Trophoblast cell (in vitro differentiated cells and primary cell): ENCODE measurements at regions not wholly inside any gene's neighbourhood (a gene's known extent, or its start where the extent isn't known, plus 50 kb on each side); places are given as distances from the start of the nearest gene placed in this dataset.

Experiments used
- DNase-seq, 2 donors: peaks; one replicate each; pipeline ENCODE4 v3.0.0-alpha.2; 2016
- H2AFZ ChIP-seq: 2 replicates; pipeline ENCODE4 v1.6.1; 2013; ENCODE audit warnings: low read length, moderate library complexity, mild to moderate bottlenecking; ENCODE audit not compliant: insufficient read depth, poor library complexity
- H2AK5ac ChIP-seq: 2 replicates; pipeline ENCODE4 v1.6.1; 2013; ENCODE audit warnings: mild to moderate bottlenecking, low read length
- H2BK120ac ChIP-seq: 2 replicates; pipeline ENCODE4 v1.6.1; 2013; ENCODE audit warnings: low read length, mild to moderate bottlenecking, moderate library complexity; ENCODE audit not compliant: insufficient read depth, poor library complexity
- H2BK12ac ChIP-seq: 2 replicates; pipeline ENCODE4 v1.6.1; 2013; ENCODE audit warnings: mild to moderate bottlenecking, low read length, moderate library complexity
- H2BK5ac ChIP-seq: 2 replicates; pipeline ENCODE4 v1.6.1; 2013; ENCODE audit warnings: low read length, low read depth, moderate library complexity, mild to moderate bottlenecking; ENCODE audit not compliant: poor library complexity
- H3K14ac ChIP-seq: 2 replicates; pipeline ENCODE4 v1.6.1; 2013; ENCODE audit warnings: mild to moderate bottlenecking, low read length
- H3K18ac ChIP-seq: 2 replicates; pipeline ENCODE4 v1.6.1; 2013; ENCODE audit warnings: mild to moderate bottlenecking, low read length
- H3K23ac ChIP-seq: 2 replicates; pipeline ENCODE4 v1.6.1; 2013; ENCODE audit warnings: low read length
- H3K27ac ChIP-seq: 2 replicates; pipeline ENCODE4 v1.5.1; 2013; ENCODE audit warnings: low read depth, mild to moderate bottlenecking, inconsistent platforms, low read length, moderate library complexity
- H3K27me3 ChIP-seq: 2 replicates; pipeline ENCODE4 v1.6.1; 2013; ENCODE audit warnings: inconsistent platforms, mild to moderate bottlenecking, low read length, moderate library complexity; ENCODE audit not compliant: insufficient read depth
- H3K36me3 ChIP-seq, 2 experiments: 1 replicate in 1 of 2; 2 replicates in 1 of 2; pipeline ENCODE4 v1.6.1; 2013; ENCODE audit warnings: low read length in 2 of 2, mild to moderate bottlenecking in 2 of 2, moderate library complexity in 1 of 2; ENCODE audit not compliant: insufficient read depth in 2 of 2, control insufficient read depth in 1 of 2
- H3K4ac ChIP-seq: 2 replicates; pipeline ENCODE4 v1.6.1; 2013; ENCODE audit warnings: low read depth, mild to moderate bottlenecking, low read length, moderate library complexity
- H3K4me1 ChIP-seq, 2 experiments: 1 replicate in 1 of 2; 2 replicates in 1 of 2; pipeline ENCODE4 v1.6.1; 2013; ENCODE audit warnings: low read length in 2 of 2, mild to moderate bottlenecking in 2 of 2, moderate library complexity in 1 of 2; ENCODE audit not compliant: insufficient read depth in 2 of 2, control insufficient read depth in 1 of 2
- H3K4me2 ChIP-seq: 2 replicates; pipeline ENCODE4 v1.6.1; 2013; ENCODE audit warnings: inconsistent platforms, mild to moderate bottlenecking, low read length, moderate library complexity
- H3K4me3 ChIP-seq: 2 replicates; pipeline ENCODE4 v1.5.1; 2013; ENCODE audit warnings: mild to moderate bottlenecking, low read depth, low read length, inconsistent platforms
- H3K79me1 ChIP-seq: one replicate; pipeline ENCODE4 v1.6.1; 2013; ENCODE audit warnings: low read length
- H3K79me2 ChIP-seq: 2 replicates; pipeline ENCODE4 v1.6.1; 2013; ENCODE audit warnings: low read length, mild to moderate bottlenecking; ENCODE audit not compliant: control insufficient read depth, insufficient read depth, poor library complexity
- H3K9ac ChIP-seq: 2 replicates; pipeline ENCODE4 v1.6.1; 2013; ENCODE audit warnings: mild to moderate bottlenecking, low read length
- H3K9me3 ChIP-seq: 2 replicates; pipeline ENCODE4 v1.6.1; 2013; ENCODE audit warnings: low read depth, mild to moderate bottlenecking, control low read depth, inconsistent platforms, low read length; ENCODE audit not compliant: insufficient read depth
- H4K12ac ChIP-seq: 2 replicates; pipeline ENCODE4 v1.6.1; 2013; ENCODE audit warnings: low read depth, mild to moderate bottlenecking, low read length, moderate library complexity
- H4K8ac ChIP-seq: 2 replicates; pipeline ENCODE4 v1.6.1; 2013; ENCODE audit warnings: low read depth, mild to moderate bottlenecking, low read length, moderate library complexity
- H4K91ac ChIP-seq: one replicate; pipeline ENCODE4 v1.6.1; 2013; ENCODE audit warnings: low read depth, mild to moderate bottlenecking, low read length, moderate library complexity
- WGBS: extraction: QIAGEN DNeasy Blood & Tissue Kit; methylation state at CpG from one replicate; pipeline ENCODE4 v1.1.7; 2013; ENCODE audit warnings: missing lambda C conversion rate; ENCODE audit not compliant: insufficient read length, insufficient coverage; ENCODE audit errors: extremely low coverage; 5-methylcytosine and 5-hydroxymethylcytosine counted together

DNA sequence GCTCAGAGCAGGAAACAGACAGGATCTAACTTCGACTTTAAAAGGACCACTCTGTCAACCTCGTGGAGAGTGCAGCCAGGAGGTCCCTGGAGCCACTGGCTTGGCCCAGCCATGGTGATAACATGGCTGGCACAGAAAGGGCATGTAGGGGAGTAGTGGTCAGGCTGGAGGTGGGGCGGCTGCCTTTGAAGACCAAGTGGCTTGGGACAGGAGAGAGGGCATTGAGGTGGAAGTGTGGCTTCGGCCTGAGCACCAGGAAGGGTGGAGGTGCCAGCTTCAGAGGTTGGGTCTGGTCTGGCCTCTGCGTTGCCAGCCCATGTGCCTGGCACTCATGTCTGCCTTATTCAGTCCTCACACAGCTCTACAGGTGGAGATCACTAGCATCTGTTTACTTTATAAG lies 270.0 kb downstream of the NSG2 start:
- Histone ChIP-seq H2AK5ac (no peak overlapping the region), H3K36me3 (no peaks in the 10 kb centered on the region), H4K12ac (no peak overlapping the region), H3K79me1 (no peaks in the 10 kb centered on the region), H3K79me2 (no peaks in the 10 kb centered on the region), H3K4ac (no peak overlapping the region), H3K4me1 (peaks cover 0 to 14% of the 10 kb centered on the region in 2 experiments), H3K27ac (no peak overlapping the region), H3K18ac (no peak overlapping the region), H3K9me3 (peaks cover 2% of the 10 kb centered on the region), H2BK5ac (no peak overlapping the region), H2AFZ (no peak overlapping the region), H3K9ac (no peak overlapping the region), H4K8ac (no peak overlapping the region), H2BK12ac (no peak overlapping the region), H3K27me3 (no peaks in the 10 kb centered on the region), H4K91ac (no peak overlapping the region), H3K4me2 (no peak overlapping the region), H3K23ac (no peak overlapping the region), H3K14ac (no peak overlapping the region), H3K4me3 (no peak overlapping the region), H2BK120ac (no peak overlapping the region)
- no peak for DNase-seq
- WGBS, result no CpG with 5 or more reads among the region's 5 CpGs

DNA sequence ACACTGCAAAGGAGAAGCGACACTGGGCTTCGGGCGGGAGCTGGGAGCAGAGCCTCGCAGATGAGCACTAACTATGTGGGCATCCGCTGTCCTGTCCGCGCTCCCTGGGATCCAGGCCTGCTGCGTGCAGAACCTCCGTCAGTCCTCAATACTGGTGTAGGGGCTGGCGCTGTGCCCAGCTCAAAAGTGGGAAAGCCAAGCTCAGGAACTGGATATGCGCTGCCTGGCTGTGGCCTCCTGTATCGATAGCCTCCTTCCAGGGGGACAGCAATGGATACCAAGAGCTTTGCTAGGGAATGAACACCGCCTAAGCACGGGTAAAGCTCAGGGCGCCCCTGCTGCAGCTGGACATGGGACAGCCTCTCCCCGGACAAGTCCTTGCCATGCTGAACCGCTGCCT lies 270.4 kb downstream of the NSG2 start:
- Histone ChIP-seq H4K8ac (no peak overlapping the region), H3K4ac (no peak overlapping the region), H3K14ac (no peak overlapping the region), H3K23ac (no peak overlapping the region), H3K79me1 (no peaks in the 10 kb centered on the region), H3K27me3 (no peaks in the 10 kb centered on the region), H2AFZ (no peak overlapping the region), H2BK12ac (no peak overlapping the region), H3K4me3 (no peak overlapping the region), H3K9me3 (peaks cover 2% of the 10 kb centered on the region), H3K27ac (no peak overlapping the region), H2AK5ac (no peak overlapping the region), H2BK120ac (no peak overlapping the region), H3K9ac (no peak overlapping the region), H3K18ac (no peak overlapping the region), H4K91ac (no peak overlapping the region), H2BK5ac (no peak overlapping the region), H3K79me2 (no peaks in the 10 kb centered on the region), H3K4me1 (peaks cover 0 to 14% of the 10 kb centered on the region in 2 experiments), H3K4me2 (no peak overlapping the region), H3K36me3 (no peaks in the 10 kb centered on the region), H4K12ac (no peak overlapping the region)
- no CpG with 5 or more reads among the region's 17 CpGs for WGBS
- no peak for DNase-seq

DNA sequence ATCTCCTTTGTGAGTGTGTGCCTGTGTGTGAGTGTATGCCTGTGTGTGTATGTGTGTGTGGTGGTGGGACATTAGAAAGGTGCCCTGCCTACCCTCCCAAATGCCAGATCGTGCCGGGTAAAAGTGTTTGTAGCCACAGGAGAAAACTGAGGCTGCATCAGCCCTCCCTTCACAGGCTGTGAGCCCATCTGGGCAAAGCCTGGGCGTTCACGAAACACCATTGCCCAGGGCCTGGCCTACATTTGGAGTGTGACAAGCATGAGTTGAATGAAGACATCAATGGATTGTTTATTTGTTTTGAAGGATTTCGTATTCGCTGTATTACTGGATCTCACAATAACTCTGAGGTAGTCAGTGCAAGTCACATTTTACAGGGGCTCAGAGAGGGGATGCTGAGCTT lies 270.8 kb downstream of the NSG2 start:
- H3K4me1 ChIP-seq, result peaks cover 0 to 14% of the 10 kb centered on the region in 2 experiments
- H4K8ac ChIP-seq, result no peak overlapping the region
- no peaks in the 10 kb centered on the region for H3K79me2 ChIP-seq
- peaks cover 2% of the 10 kb centered on the region for H3K79me1 ChIP-seq
- H4K12ac ChIP-seq, result no peak overlapping the region
- H2BK5ac ChIP-seq, result no peak overlapping the region
- WGBS, result no CpG with 5 or more reads among the region's 6 CpGs
- no peak overlapping the region for H3K18ac ChIP-seq
- no peak overlapping the region for H2AK5ac ChIP-seq
- no peak overlapping the region for H3K27ac ChIP-seq
- no peak overlapping the region for H2BK12ac ChIP-seq
- H3K4ac ChIP-seq, result no peak overlapping the region
- H3K9ac ChIP-seq, result no peak overlapping the region
- no peaks in the 10 kb centered on the region for H3K27me3 ChIP-seq
- no peak overlapping the region for H3K4me3 ChIP-seq
- H3K36me3 ChIP-seq, result no peaks in the 10 kb centered on the region
- no peak overlapping the region for H3K14ac ChIP-seq
- DNase-seq, result no peak
- H2BK120ac ChIP-seq, result no peak overlapping the region
- H3K23ac ChIP-seq, result no peak overlapping the region
- H3K4me2 ChIP-seq, result no peak overlapping the region
- H3K9me3 ChIP-seq, result peaks cover 2% of the 10 kb centered on the region
- no peak overlapping the region for H2AFZ ChIP-seq
- H4K91ac ChIP-seq, result no peak overlapping the region

DNA sequence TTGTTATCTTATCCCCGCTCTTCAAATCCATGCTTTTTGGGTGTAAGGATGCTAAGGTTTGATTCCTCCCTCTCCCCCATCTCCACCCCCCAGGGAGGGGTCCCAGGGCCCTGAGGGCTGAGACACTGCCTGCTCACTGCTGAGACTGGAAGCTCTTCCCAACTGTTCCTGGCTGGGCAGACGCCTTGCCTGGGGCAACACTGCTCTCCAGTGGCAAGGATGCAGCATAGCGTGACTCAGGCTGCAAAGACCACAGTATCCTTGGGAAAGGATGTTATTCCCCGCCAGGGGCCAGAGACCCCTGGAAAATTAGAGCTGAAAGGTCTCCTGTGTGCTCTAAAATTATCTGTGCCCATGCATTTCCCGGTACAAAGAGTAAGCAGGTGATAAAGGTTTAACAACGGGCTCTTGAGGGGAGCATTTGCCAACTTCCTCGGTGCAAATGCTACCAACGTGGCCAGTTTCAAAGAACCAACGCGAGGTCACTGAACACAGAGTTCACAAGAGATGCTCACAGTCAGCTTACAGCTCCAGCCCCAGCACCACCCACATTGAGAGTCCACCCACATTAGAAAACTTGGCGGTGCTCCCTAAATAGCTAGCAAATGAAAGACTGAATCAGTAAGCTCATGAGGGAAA lies 271.9 kb downstream of the NSG2 start:
- Histone ChIP-seq H2BK12ac (no peak overlapping the region), H3K36me3 (no peaks in the 10 kb centered on the region), H3K14ac (no peak overlapping the region), H3K4me1 (peaks cover 0 to 8% of the 10 kb centered on the region in 2 experiments), H4K8ac (no peak overlapping the region), H2BK5ac (no peak overlapping the region), H3K4ac (no peak overlapping the region), H3K79me2 (no peaks in the 10 kb centered on the region), H3K27me3 (no peaks in the 10 kb centered on the region), H3K9me3 (peaks cover 2% of the 10 kb centered on the region), H3K4me3 (no peak overlapping the region), H3K18ac (no peak overlapping the region), H2AK5ac (no peak overlapping the region), H3K4me2 (no peak overlapping the region), H2BK120ac (no peak overlapping the region), H3K27ac (no peak overlapping the region), H4K91ac (no peak overlapping the region), H3K23ac (no peak overlapping the region), H2AFZ (no peak overlapping the region), H4K12ac (no peak overlapping the region), H3K79me1 (peaks cover 3% of the 10 kb centered on the region), H3K9ac (no peak overlapping the region)
- peak; percentile 42 to 66 for DNase-seq
- WGBS, result no CpG with 5 or more reads among the region's 11 CpGs
